HEK293 (cell line): ENCODE measurements at regions not wholly inside any gene's neighbourhood (a gene's known extent, or its start where the extent isn't known, plus 50 kb on each side); places are given as distances from the start of the nearest gene placed in this dataset.

ENCODE experiments used
- KLF8 ChIP-seq: fragments of 450-650 bp; formaldehyde crosslinking; IDR thresholded peaks from 2 replicates; pipeline ENCODE4 v1.5.1; 2016; ENCODE audit warnings: missing biosample characterization, missing genetic modification characterization
- SALL2 ChIP-seq: fragments of 450-650 bp; formaldehyde crosslinking; IDR thresholded peaks from 2 replicates; pipeline ENCODE4 v1.5.0; 2017; ENCODE audit warnings: missing biosample characterization, mild to moderate bottlenecking, missing genetic modification characterization, borderline replicate concordance
- ZFP69B ChIP-seq: fragments of 450-650 bp; formaldehyde crosslinking; IDR thresholded peaks from 2 replicates; pipeline ENCODE4 v1.5.1; 2016; ENCODE audit warnings: missing biosample characterization, missing genetic modification characterization
- ZNF707 ChIP-seq: fragments of 450-650 bp; formaldehyde crosslinking; IDR thresholded peaks from 2 replicates; pipeline ENCODE4 v1.5.1; 2016; ENCODE audit warnings: missing biosample characterization, missing genetic modification characterization
- ZNF76 ChIP-seq: fragments of 450-650 bp; formaldehyde crosslinking; IDR thresholded peaks from 2 replicates; pipeline ENCODE4; 2016; ENCODE audit warnings: low read depth, missing biosample characterization, missing genetic modification characterization, borderline replicate concordance
- TF ChIP-seq, protein P1 (sequence below): fragments of 450-650 bp; formaldehyde crosslinking; IDR thresholded peaks from 2 replicates; pipeline ENCODE4 v1.5.1; 2016; ENCODE audit warnings: missing biosample characterization, missing genetic modification characterization
- TF ChIP-seq, protein P2 (sequence below): fragments of 450-650 bp; IDR thresholded peaks from 2 replicates; pipeline ENCODE4 v1.5.1; 2018; ENCODE audit warnings: missing biosample characterization, missing genetic modification characterization
- TF ChIP-seq, protein P3 (sequence below): fragments of 450-650 bp; formaldehyde crosslinking; IDR thresholded peaks from 2 replicates; pipeline ENCODE4 v1.5.1; 2017; ENCODE audit warnings: missing biosample characterization, mild to moderate bottlenecking, missing genetic modification characterization, moderate library complexity
- TF ChIP-seq, protein P4 (sequence below): fragments of 450-650 bp; formaldehyde crosslinking; IDR thresholded peaks from 2 replicates; pipeline ENCODE4 v1.5.1; 2016; ENCODE audit warnings: missing biosample characterization, missing genetic modification characterization

DNA sequence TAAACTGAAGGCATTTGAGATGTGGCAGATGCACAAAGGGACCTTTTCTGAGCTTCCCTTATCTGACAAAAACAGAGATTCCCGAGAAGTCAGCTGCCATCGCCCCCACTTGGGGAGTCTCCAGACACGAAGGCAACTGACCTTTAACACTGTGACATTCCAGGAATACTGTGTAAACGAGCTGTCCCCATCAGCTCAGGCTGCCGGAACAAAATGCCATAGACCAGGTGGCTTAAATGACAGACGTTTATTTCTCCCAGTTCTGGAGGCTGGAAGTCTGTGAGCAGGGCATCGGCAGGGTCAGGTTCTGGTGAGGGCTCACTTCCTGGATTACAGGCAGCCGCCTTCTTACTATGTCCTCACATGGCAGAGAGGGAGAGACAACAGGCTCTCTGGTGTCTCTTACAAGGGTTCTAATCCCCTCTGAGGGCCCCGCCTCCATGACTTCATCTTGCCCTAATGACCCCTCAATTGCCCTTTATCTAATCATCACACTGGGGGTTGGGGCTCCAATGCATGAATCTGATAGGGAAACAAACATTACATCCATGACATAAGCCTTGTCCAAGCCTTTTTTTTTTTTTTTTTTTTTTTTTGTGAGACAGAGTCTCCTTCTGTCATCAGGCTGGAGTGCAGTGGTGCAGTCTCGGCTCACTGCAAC is 178.5 kb upstream of the RPL38 start:
- TF ChIP-seq, protein P1, sequence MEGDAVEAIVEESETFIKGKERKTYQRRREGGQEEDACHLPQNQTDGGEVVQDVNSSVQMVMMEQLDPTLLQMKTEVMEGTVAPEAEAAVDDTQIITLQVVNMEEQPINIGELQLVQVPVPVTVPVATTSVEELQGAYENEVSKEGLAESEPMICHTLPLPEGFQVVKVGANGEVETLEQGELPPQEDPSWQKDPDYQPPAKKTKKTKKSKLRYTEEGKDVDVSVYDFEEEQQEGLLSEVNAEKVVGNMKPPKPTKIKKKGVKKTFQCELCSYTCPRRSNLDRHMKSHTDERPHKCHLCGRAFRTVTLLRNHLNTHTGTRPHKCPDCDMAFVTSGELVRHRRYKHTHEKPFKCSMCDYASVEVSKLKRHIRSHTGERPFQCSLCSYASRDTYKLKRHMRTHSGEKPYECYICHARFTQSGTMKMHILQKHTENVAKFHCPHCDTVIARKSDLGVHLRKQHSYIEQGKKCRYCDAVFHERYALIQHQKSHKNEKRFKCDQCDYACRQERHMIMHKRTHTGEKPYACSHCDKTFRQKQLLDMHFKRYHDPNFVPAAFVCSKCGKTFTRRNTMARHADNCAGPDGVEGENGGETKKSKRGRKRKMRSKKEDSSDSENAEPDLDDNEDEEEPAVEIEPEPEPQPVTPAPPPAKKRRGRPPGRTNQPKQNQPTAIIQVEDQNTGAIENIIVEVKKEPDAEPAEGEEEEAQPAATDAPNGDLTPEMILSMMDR (tag by site-specific recombination) = no peak
- TF ChIP-seq, protein P2, sequence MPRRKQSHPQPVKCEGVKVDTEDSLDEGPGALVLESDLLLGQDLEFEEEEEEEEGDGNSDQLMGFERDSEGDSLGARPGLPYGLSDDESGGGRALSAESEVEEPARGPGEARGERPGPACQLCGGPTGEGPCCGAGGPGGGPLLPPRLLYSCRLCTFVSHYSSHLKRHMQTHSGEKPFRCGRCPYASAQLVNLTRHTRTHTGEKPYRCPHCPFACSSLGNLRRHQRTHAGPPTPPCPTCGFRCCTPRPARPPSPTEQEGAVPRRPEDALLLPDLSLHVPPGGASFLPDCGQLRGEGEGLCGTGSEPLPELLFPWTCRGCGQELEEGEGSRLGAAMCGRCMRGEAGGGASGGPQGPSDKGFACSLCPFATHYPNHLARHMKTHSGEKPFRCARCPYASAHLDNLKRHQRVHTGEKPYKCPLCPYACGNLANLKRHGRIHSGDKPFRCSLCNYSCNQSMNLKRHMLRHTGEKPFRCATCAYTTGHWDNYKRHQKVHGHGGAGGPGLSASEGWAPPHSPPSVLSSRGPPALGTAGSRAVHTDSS = no peak
- TF ChIP-seq, protein P3, sequence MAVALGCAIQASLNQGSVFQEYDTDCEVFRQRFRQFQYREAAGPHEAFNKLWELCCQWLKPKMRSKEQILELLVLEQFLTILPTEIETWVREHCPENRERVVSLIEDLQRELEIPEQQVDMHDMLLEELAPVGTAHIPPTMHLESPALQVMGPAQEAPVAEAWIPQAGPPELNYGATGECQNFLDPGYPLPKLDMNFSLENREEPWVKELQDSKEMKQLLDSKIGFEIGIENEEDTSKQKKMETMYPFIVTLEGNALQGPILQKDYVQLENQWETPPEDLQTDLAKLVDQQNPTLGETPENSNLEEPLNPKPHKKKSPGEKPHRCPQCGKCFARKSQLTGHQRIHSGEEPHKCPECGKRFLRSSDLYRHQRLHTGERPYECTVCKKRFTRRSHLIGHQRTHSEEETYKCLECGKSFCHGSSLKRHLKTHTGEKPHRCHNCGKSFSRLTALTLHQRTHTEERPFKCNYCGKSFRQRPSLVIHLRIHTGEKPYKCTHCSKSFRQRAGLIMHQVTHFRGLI (tag by site-specific recombination) = no peak
- no peak for TF ChIP-seq ZNF707 (tag by site-specific recombination)
- TF ChIP-seq, protein P4, sequence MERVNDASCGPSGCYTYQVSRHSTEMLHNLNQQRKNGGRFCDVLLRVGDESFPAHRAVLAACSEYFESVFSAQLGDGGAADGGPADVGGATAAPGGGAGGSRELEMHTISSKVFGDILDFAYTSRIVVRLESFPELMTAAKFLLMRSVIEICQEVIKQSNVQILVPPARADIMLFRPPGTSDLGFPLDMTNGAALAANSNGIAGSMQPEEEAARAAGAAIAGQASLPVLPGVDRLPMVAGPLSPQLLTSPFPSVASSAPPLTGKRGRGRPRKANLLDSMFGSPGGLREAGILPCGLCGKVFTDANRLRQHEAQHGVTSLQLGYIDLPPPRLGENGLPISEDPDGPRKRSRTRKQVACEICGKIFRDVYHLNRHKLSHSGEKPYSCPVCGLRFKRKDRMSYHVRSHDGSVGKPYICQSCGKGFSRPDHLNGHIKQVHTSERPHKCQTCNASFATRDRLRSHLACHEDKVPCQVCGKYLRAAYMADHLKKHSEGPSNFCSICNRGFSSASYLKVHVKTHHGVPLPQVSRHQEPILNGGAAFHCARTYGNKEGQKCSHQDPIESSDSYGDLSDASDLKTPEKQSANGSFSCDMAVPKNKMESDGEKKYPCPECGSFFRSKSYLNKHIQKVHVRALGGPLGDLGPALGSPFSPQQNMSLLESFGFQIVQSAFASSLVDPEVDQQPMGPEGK (tag by site-specific recombination) = peak; percentile 51; the same call in 1 of the 2 replicates
- no peak for TF ChIP-seq ZNF76 (tag by site-specific recombination)
- TF ChIP-seq SALL2 = no peak
- peak; percentile 46; the same call in 1 of the 2 replicates for TF ChIP-seq ZFP69B (tag by site-specific recombination)
- no peak for TF ChIP-seq KLF8 (tag by site-specific recombination)
